Muscle of leg (tissue), 3 donors: ENCODE measurements at regions not wholly inside any gene's neighbourhood (a gene's known extent, or its start where the extent isn't known, plus 50 kb on each side); places are given as distances from the start of the nearest gene placed in this dataset.
"Not testable (repeated sequence)": the region's sequence is repeated elsewhere in the genome, so short reads cannot be mapped to it uniquely, and the experiment has no call there.

Experiments used
- DNase-seq: peaks from one replicate; pipeline ENCODE4 v3.0.0; 2013
- H3K27ac ChIP-seq: one replicate; pipeline ENCODE4 v1.5.1; 2013; ENCODE audit warnings: mild to moderate bottlenecking, low read length, control low read depth
- H3K27me3 ChIP-seq: one replicate; pipeline ENCODE4 v1.6.1; 2013; ENCODE audit warnings: low read length; ENCODE audit not compliant: control insufficient read depth, insufficient read depth
- H3K36me3 ChIP-seq: one replicate; pipeline ENCODE4 v1.6.1; 2013; ENCODE audit warnings: low read length; ENCODE audit not compliant: control insufficient read depth, insufficient read depth
- H3K4me1 ChIP-seq: one replicate; pipeline ENCODE4 v1.6.1; 2013; ENCODE audit warnings: low read length; ENCODE audit not compliant: control insufficient read depth, insufficient read depth
- H3K4me3 ChIP-seq: one replicate; pipeline ENCODE4 v1.5.1; 2013; ENCODE audit warnings: low read length, control low read depth
- H3K9me3 ChIP-seq: replicated peaks from 2 replicates; pipeline ENCODE4 v1.6.1; 2013; ENCODE audit warnings: low read depth, low read length; ENCODE audit not compliant: control insufficient read depth
- WGBS: methylation state at CpG from one replicate; pipeline ENCODE4 v1.1.5; 2013; ENCODE audit warnings: missing lambda C conversion rate; ENCODE audit not compliant: insufficient coverage; 5-methylcytosine and 5-hydroxymethylcytosine counted together

DNA sequence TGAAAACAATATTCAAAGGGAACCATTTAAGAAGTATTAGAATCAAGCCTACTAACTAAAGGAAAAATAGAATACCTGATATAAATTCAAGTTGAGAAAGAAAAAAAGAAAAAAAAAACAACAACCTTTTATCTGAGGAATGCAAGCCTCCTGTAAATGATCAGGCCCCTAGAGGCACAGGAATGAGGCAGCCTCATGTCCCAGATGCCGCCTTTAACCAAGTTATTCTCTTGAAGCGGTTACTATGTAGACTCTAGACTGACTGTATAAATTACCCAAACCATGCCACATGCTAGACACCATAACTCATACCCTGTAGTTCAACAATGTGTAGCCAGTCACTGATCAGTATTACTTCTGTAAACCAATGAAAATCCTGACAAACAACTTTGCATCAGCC is 929.6 kb downstream of the TAF11L14 start:
- Histone ChIP-seq H3K4me3 (no peak overlapping the region), H3K27me3 (no peaks in the 10 kb centered on the region), H3K27ac (no peak overlapping the region), H3K9me3 (no peaks in the 10 kb centered on the region), H3K36me3 (no peaks in the 10 kb centered on the region), H3K4me1 (no peaks in the 10 kb centered on the region)
- no peak for DNase-seq
- WGBS, result 76% methylated on average over 2 of the region's 2 CpGs

DNA sequence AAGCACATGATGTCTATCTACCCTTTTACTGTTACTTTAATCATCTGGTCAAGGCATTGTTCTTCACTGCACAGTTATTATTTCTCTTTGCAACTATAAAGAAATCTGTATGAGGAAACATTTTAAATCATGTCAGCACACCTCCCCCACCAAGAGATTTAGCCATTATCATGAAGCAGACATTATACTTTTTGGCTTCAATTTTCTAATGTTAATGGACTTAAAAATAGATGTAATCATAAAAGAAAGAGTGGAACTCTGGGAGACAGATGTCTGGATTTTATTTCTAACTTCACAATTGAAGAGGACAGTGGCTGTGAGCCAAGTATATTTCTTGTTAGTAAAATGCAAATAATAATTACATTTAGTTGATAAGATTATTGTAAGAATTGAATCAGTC is 932.4 kb downstream of the TAF11L14 start:
- Histone ChIP-seq H3K27me3 (no peaks in the 10 kb centered on the region), H3K36me3 (no peaks in the 10 kb centered on the region), H3K27ac (no peak overlapping the region), H3K4me1 (no peaks in the 10 kb centered on the region), H3K9me3 (no peaks in the 10 kb centered on the region), H3K4me3 (no peak overlapping the region)
- DNase-seq, result no peak

DNA sequence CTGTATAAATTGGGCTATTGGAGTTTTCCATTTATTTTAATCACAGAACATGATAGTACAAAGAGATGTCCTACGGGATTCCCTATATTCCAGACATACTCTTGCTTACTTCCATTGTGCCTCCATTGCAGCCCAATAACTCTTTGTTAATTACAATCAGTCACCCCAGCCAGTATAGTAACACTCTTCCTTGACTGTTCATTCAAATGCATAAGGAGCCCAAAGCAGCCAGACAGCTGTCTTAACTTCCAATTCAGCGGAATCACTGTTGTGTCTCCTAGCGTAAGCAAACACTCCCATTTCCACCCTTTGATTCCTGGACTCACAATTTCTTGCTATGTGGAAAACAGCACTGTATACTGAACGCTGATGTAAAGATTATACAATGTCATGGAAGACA is 942.3 kb downstream of the TAF11L14 start:
- DNase-seq, result no peak
- Histone ChIP-seq H3K4me3 (no peak overlapping the region), H3K27me3 (no peaks in the 10 kb centered on the region), H3K27ac (no peak overlapping the region), H3K36me3 (no peaks in the 10 kb centered on the region), H3K4me1 (no peaks in the 10 kb centered on the region), H3K9me3 (no peaks in the 10 kb centered on the region)
- WGBS, result 87% methylated on average over 3 of the region's 4 CpGs

DNA sequence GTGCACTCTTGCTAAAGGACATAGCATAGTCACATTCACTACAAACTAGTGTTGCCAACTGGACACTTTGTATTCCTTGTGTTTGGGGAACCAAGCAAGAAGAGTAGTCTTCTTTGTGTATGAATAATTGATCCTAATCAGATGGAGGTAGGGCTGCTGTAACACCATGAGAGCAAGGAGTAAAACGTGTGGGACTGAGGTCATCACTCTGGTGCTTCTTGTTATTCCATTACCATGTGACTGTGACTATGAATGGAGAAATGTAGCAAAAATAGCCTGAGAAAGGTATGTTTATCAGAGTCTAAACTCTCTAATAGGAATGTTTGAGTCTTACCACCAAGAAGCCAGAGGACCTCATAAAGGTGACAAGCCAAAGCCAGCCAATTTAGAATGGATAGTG is 966.9 kb downstream of the TAF11L14 start:
- Histone ChIP-seq H3K27me3 (no peaks in the 10 kb centered on the region), H3K27ac (no peak overlapping the region), H3K9me3 (peaks cover 4% of the 10 kb centered on the region), H3K36me3 (no peaks in the 10 kb centered on the region), H3K4me3 (no peak overlapping the region), H3K4me1 (no peaks in the 10 kb centered on the region)
- DNase-seq, result no peak
- WGBS, result 80% methylated on average over 1 of the region's 1 CpG

DNA sequence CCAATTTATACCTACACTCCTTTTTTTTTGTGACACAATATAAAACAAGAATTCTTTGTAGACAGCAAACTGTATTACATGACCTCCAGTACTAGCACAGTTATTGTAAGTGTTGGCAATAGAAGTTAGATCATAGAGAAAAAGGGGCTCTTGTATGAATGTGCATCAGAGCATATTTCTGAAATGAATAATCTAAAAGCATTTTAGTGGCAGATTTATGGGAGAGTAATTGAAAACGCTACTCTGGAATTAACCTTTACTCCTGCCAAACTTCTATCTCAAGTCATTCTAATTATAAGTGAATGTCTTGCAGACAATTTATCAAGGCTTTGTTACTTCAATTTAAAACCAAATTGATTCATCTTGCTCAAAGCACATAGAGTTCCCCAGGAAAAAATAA is 968.1 kb downstream of the TAF11L14 start:
- Histone ChIP-seq H3K27ac (no peak overlapping the region), H3K4me1 (no peaks in the 10 kb centered on the region), H3K4me3 (no peak overlapping the region), H3K9me3 (peaks cover 4% of the 10 kb centered on the region), H3K36me3 (no peaks in the 10 kb centered on the region), H3K27me3 (no peaks in the 10 kb centered on the region)
- no CpG with 5 or more reads among the region's 1 CpG for WGBS
- DNase-seq, result peak; percentile 15

DNA sequence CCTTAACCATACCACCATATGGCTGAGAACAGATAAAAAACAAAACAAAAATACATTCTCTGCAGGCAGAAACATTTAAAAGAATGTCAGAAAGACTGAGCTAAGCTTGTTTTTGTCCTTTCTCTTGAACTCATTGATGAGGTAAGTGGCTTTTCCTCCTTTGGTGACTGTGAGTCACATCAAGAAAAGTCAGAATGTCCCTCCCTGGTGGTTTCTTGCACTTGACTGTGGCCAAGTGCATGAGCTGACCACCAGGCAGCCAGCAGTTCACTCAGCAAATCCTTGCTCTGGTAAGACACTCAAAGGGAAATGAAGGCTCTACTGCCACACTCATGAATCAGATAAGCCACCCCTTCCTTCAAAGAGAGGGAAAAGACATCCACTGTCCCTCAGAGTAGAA is 970.9 kb downstream of the TAF11L14 start:
- Histone ChIP-seq H3K36me3 (no peaks in the 10 kb centered on the region), H3K27ac (no peak overlapping the region), H3K27me3 (no peaks in the 10 kb centered on the region), H3K9me3 (no peaks in the 10 kb centered on the region), H3K4me3 (no peak overlapping the region), H3K4me1 (no peaks in the 10 kb centered on the region)
- no peak for DNase-seq

DNA sequence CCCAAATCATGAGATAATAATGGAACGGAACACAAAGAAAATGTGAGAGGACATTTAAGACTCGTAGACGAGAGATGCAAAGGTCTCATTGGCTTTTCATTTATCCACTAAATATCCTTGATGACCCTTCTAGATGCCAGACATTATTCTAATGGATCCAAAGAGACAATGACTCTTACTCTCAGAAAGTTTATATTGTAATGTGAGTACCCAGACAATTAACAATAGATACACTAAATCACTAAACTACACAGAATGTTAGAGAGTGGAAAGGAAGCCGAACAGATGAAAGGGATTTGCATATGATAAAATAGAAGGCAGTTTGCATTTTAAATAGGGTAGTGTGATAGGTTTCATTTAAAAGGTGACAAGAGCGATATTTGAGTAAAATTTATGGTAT is 973.3 kb downstream of the TAF11L14 start:
- Histone ChIP-seq H3K27ac (no peak overlapping the region), H3K4me3 (no peak overlapping the region), H3K9me3 (no peaks in the 10 kb centered on the region), H3K27me3 (no peaks in the 10 kb centered on the region), H3K36me3 (no peaks in the 10 kb centered on the region), H3K4me1 (no peaks in the 10 kb centered on the region)
- whole genome bisulfite sequencing, result no CpG with 5 or more reads among the region's 5 CpGs
- DNase-seq, result no peak

DNA sequence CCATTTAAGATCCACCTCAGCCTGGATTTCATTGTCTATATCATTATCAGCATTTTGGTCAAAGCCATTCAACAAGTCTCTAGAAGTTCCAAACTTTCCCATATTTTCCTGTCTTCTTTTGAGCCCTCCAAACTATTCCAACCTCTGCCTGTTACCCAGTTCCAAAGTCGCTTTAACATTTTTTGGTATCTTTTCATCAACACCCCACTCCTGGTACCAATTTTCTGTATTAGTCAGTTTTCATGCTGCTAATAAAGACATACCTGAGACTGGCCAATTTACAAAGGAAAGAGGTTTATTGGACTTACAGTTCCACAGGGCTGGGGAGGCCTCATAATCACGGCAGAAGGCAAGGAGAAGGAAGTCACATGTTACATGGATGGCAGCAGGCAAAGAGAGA is 982.9 kb downstream of the TAF11L14 start:
- H3K27me3 ChIP-seq, result not testable (repeated sequence)

DNA sequence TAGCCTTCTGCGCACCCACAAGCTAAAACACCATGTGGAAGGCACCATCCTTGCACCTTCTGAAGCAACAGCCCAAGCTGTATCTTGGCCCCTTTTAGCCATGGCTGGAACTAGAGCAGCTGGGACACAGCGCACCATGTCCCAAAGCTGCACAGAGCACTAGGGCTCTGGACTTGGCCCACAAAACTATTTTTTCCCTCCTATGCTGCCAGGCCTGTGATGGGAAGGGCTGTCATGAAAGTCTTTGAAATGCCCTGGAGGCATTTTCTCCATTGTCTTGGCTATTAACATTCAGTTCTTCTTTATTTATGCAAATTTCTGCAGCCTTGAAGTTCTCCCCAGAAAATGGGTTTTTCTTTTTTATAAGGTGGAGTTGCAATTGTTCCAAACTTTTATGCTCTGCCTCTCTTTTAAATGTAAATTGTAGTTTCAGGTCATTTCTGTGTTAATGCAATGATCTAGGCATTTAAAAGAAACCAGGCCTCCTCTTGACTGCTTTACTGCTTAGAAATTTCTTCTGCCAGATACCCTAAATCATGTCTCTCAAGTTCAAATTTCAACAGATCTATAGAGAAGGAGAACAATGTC is 996.3 kb downstream of the TAF11L14 start:
- Histone ChIP-seq H3K27me3 (no peaks in the 10 kb centered on the region), H3K4me1 (no peaks in the 10 kb centered on the region), H3K27ac (no peak overlapping the region), H3K9me3 (no peaks in the 10 kb centered on the region), H3K36me3 (no peaks in the 10 kb centered on the region), H3K4me3 (no peak overlapping the region)
- no peak for DNase-seq
- WGBS, result 100% methylated on average over 1 of the region's 2 CpGs

More for the DNA sequence above, 982.9 kb downstream of the TAF11L14 start:
- not testable (repeated sequence) for DNase-seq, H3K27ac ChIP-seq, H3K4me1 ChIP-seq, H3K4me3 ChIP-seq, H3K36me3 ChIP-seq, H3K9me3 ChIP-seq
- WGBS, result no CpG with 5 or more reads among the region's 2 CpGs

DNA sequence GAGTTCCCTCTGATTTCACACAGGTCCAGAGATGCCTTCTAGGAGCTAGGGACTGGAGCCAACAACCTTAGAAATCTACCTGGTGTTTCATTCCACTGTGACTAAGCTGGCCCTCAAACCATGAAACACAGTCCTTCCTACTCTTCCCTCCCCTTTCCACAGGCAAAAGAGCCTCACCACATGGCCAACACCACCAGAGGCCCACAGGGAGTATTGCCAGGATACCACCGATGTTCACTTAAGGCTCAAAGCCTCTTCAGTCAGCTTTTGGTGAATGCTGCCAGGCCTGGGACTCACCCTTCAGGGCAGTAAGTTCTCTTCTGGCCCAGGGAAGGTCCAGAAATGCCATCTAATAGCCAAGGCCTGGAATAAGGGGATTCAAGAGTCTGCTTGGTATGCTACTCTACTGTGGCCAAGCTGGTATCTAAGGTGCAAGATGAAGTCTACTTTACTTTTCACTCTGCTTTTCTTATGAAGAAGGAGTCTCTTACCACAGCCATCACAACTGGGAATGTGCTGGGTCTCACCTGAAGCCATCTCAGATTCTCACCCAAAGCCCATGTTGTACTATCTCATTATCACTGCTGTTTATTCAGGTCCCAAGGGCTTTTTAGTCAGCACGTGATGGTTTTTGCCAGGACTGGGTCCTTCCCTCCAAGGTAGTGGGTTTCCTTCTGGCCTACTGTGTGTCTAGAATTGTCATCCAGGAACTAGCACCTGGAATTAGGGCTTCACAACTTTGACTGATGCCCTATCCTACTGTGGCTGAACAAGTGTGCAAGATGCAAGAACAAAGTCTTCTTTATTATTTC is 1018.4 kb downstream of the TAF11L14 start:
- no peak for DNase-seq
- H3K27me3 ChIP-seq, result no peaks in the 10 kb centered on the region
- H3K4me3 ChIP-seq, result no peak overlapping the region
- 93% methylated on average over 2 of the region's 2 CpGs for WGBS
- no peaks in the 10 kb centered on the region for H3K36me3 ChIP-seq
- H3K27ac ChIP-seq, result no peak overlapping the region
- no peaks in the 10 kb centered on the region for H3K4me1 ChIP-seq
- H3K9me3 ChIP-seq, result peaks cover 10% of the 10 kb centered on the region
